Endothelial cell of umbilical vein (primary cell): ENCODE measurements at regions not wholly inside any gene's neighbourhood (a gene's known extent, or its start where the extent isn't known, plus 50 kb on each side); places are given as distances from the start of the nearest gene placed in this dataset.

ENCODE experiments used
- BruUV-seq: library from RNA; stranded (reverse); fragments of 400-500 nt; replicated peaks from 2 replicates; lab custom pipeline; 2021; lab: Mats Ljungman, UMichigan
- CTCF ChIA-PET: fragments of 300-600, 350-600 bp; sonication (Branson Sonifier 250); formaldehyde crosslinking; loops from one replicate; lab custom pipeline; 2021; ENCODE audit warnings: antibody characterized with exemption, inconsistent platforms; lab: Charles Lee
- POLR2A ChIA-PET: fragments of 300-600, 350-600 bp; sonication (Branson Sonifier 250); formaldehyde crosslinking; loops from one replicate; lab custom pipeline; 2021; ENCODE audit warnings: antibody characterized with exemption, inconsistent platforms; lab: Charles Lee
- DNase-seq: peaks from one replicate; pipeline ENCODE4 v3.0.0-alpha.2; 2011; ENCODE audit warnings: low read depth, low spot score
- FAIRE-seq: peaks from 2 replicates; lab custom pipeline; 2011; peaks lifted over from hg19 to GRCh38; lab: Jason Lieb, UNC
- H2AFZ ChIP-seq: 2 replicates; pipeline ENCODE4 v1.6.0; 2012; ENCODE audit warnings: low read depth, low read length, control low read depth, inconsistent platforms
- H3K27ac ChIP-seq: 2 replicates; pipeline ENCODE4 v1.5.1; 2011; ENCODE audit warnings: low read depth, mild to moderate bottlenecking, control low read depth, low read length, moderate library complexity; ENCODE audit not compliant: insufficient read depth
- H3K27me3 ChIP-seq, 2 experiments: 2 replicates each; pipeline versions ENCODE4 v1.6.0 to v1.6.1; 2011; ENCODE audit warnings: low read length in 2 of 2, mixed read lengths in 1 of 2; ENCODE audit not compliant: control insufficient read depth in 2 of 2, insufficient read depth in 2 of 2
- H3K36me3 ChIP-seq, 2 experiments: 2 replicates in 1 of 2; 3 replicates in 1 of 2; pipeline ENCODE4 v1.5.1; 2011; ENCODE audit warnings: low read length in 2 of 2, mild to moderate bottlenecking in 1 of 2, moderate library complexity in 1 of 2; ENCODE audit not compliant: control insufficient read depth in 2 of 2, insufficient read depth in 2 of 2; ENCODE audit errors: extremely low read depth in 1 of 2
- H3K4me1 ChIP-seq: 3 replicates; pipeline ENCODE4 v1.5.1; 2011; ENCODE audit warnings: mild to moderate bottlenecking, low read length; ENCODE audit not compliant: control insufficient read depth, insufficient read depth; ENCODE audit errors: extremely low read depth
- H3K4me2 ChIP-seq: 2 replicates; pipeline ENCODE4 v1.6.1; 2011; ENCODE audit warnings: low read length, control low read depth, mixed read lengths; ENCODE audit not compliant: insufficient read depth
- H3K4me3 ChIP-seq, 3 experiments: fragments of 200-600 bp in 1 of 3; sonication (generic), shearing (Covaris generic) in 1 of 3; replicated peaks in 1 of 3; 2 replicates each; pipeline ENCODE4 v1.5.1; 2011 to 2016; ENCODE audit warnings: control low read depth in 3 of 3, low read length in 3 of 3, mild to moderate bottlenecking in 2 of 3, inconsistent platforms in 1 of 3, low read depth in 1 of 3, moderate library complexity in 1 of 3; ENCODE audit not compliant: insufficient read depth in 1 of 3
- H3K79me2 ChIP-seq: 2 replicates; pipeline ENCODE4 v1.6.0; 2012; ENCODE audit warnings: low read length, inconsistent platforms; ENCODE audit not compliant: control insufficient read depth, insufficient read depth
- H3K9ac ChIP-seq: replicated peaks from 2 replicates; pipeline ENCODE3; 2011; ENCODE audit warnings: low read length, control low read depth; ENCODE audit not compliant: insufficient read depth; ENCODE audit errors: extremely low read depth
- H3K9me1 ChIP-seq: replicated peaks from 3 replicates; pipeline ENCODE4 v1.6.0; 2011; ENCODE audit warnings: mild to moderate bottlenecking, low read length; ENCODE audit not compliant: control insufficient read depth, insufficient read depth; ENCODE audit errors: extremely low read depth
- H3K9me3 ChIP-seq: replicated peaks from 2 replicates; pipeline ENCODE4 v1.5.1; 2012; ENCODE audit warnings: low read length, inconsistent platforms; ENCODE audit not compliant: control insufficient read depth, insufficient read depth
- H4K20me1 ChIP-seq: replicated peaks from 2 replicates; pipeline ENCODE3; 2011; ENCODE audit warnings: mild to moderate bottlenecking, low read length; ENCODE audit not compliant: control insufficient read depth, insufficient read depth; ENCODE audit errors: extremely low read depth
- EZH2 ChIP-seq: IDR thresholded peaks from 2 replicates; pipeline ENCODE4 v1.6.1; 2012; ENCODE audit warnings: borderline replicate concordance, low read depth, mild to moderate bottlenecking, moderate library complexity, low read length, inconsistent platforms; ENCODE audit not compliant: severe bottlenecking
- FOS ChIP-seq: IDR thresholded peaks from 2 replicates; pipeline ENCODE4 v1.6.1; 2011; ENCODE audit warnings: mild to moderate bottlenecking, low read length, moderate library complexity, borderline replicate concordance; ENCODE audit not compliant: insufficient read depth
- GATA2 ChIP-seq: IDR thresholded peaks from 2 replicates; pipeline ENCODE4 v1.7.0; 2011; ENCODE audit warnings: low read depth, mild to moderate bottlenecking, moderate library complexity, mixed read lengths, low read length; ENCODE audit not compliant: insufficient read length, insufficient read depth
- JUN ChIP-seq: IDR thresholded peaks from 2 replicates; pipeline ENCODE4 v1.6.1; 2011; ENCODE audit warnings: borderline replicate concordance, low read depth; ENCODE audit not compliant: insufficient read length, insufficient read depth
- MYC ChIP-seq: IDR thresholded peaks from one replicate; pipeline ENCODE4 v1.6.1; 2011; ENCODE audit warnings: mild to moderate bottlenecking, low read depth, low read length
- POLR2A ChIP-seq: IDR thresholded peaks from 2 replicates; pipeline ENCODE4 v1.6.1; 2012; ENCODE audit warnings: low read depth, mild to moderate bottlenecking, control low read depth, low read length
- POLR2AphosphoS5 ChIP-seq: IDR thresholded peaks from 2 replicates; pipeline ENCODE4 v1.6.1; 2012; ENCODE audit warnings: low read depth, mild to moderate bottlenecking, control low read depth, low read length, moderate library complexity; ENCODE audit not compliant: insufficient read depth
- dilution Hi-C: fragments of 300-500 bp; cut with MboI; formaldehyde crosslinking; loops from one replicate; pipeline ENCODE4 v1.15.0; 2019; ENCODE audit warnings: low sequenced_read_pairs; ENCODE audit not compliant: extremely low pct_ligation_motif_present
- intact Hi-C: fragments of 100-400 bp; cut with micrococcal nuclease; formaldehyde crosslinking; loops from one replicate; pipeline ENCODE4 v1.10.0; 2022
- TF ChIP-seq, protein P1 (sequence below): IDR thresholded peaks from 2 replicates; pipeline ENCODE4 v1.6.1; 2011; ENCODE audit not compliant: insufficient read depth, insufficient read length
- TF ChIP-seq, protein P2 (sequence below), 2 donors: IDR thresholded peaks; 1 replicate in 1 of 2; 2 replicates in 1 of 2; pipeline ENCODE4 v1.5.1; 2011; ENCODE audit warnings: low read length in 2 of 2, mild to moderate bottlenecking in 2 of 2, moderate library complexity in 2 of 2, control low read depth in 1 of 2, inconsistent platforms in 1 of 2, low read depth in 1 of 2; ENCODE audit not compliant: insufficient read depth in 1 of 2; ENCODE audit errors: extremely low read depth in 1 of 2

DNA sequence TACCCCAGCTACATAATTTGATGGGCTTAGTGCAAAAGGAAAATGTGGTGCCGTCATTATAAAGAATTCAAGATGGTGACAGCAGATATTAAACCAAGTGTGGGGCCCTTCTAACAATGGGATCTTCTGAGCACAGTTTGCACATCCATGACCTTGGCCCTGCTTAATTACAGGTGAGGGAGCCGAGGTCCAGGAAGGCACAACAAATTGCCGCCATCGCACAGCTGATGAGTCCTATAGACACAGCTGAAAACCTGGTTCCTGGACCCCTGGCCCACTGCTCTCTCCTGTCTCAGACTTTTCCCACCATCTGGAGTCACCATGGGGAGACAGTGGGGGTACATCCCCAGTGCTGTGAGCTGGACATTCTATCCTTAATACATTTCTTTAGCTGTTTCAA, 95.8 kb upstream of the MAP4K3 start:
- TF ChIP-seq EZH2, result no peak
- no peak for TF ChIP-seq MYC
- no peak for TF ChIP-seq FOS
- TF ChIP-seq GATA2, result no peak
- no peak for TF ChIP-seq POLR2A
- TF ChIP-seq POLR2AphosphoS5, result no peak
- TF ChIP-seq, protein P1, sequence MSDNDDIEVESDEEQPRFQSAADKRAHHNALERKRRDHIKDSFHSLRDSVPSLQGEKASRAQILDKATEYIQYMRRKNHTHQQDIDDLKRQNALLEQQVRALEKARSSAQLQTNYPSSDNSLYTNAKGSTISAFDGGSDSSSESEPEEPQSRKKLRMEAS, result no peak
- TF ChIP-seq, protein P2, sequence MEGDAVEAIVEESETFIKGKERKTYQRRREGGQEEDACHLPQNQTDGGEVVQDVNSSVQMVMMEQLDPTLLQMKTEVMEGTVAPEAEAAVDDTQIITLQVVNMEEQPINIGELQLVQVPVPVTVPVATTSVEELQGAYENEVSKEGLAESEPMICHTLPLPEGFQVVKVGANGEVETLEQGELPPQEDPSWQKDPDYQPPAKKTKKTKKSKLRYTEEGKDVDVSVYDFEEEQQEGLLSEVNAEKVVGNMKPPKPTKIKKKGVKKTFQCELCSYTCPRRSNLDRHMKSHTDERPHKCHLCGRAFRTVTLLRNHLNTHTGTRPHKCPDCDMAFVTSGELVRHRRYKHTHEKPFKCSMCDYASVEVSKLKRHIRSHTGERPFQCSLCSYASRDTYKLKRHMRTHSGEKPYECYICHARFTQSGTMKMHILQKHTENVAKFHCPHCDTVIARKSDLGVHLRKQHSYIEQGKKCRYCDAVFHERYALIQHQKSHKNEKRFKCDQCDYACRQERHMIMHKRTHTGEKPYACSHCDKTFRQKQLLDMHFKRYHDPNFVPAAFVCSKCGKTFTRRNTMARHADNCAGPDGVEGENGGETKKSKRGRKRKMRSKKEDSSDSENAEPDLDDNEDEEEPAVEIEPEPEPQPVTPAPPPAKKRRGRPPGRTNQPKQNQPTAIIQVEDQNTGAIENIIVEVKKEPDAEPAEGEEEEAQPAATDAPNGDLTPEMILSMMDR (IDR thresholded peaks at IDR 0.05; ENCODE audit: extremely low read depth in 1 of 2, insufficient read depth in 1 of 2, low read depth in 1 of 2, low read length in 2 of 2), result no peak
- TF ChIP-seq JUN, result no peak
- H3K27me3 ChIP-seq, result peaks cover 0 to 3% of the 10 kb centered on the region in 2 experiments
- FAIRE-seq (no peak), DNase-seq (no peak)
- H3K9me1 ChIP-seq, result no peaks in the 10 kb centered on the region
- H3K4me2 ChIP-seq, result no peak overlapping the region
- H2AFZ ChIP-seq, result no peak overlapping the region
- ChIA-PET CTCF (interaction anchor here (1.0 to 3.6 kb wide), 6 partner anchors 9 to 153 kb away, joined by 3 to 22 read pairs (median 4); no protein-coding TSS in a partner anchor), POLR2A (no interaction called here)
- peaks cover 13% of the 10 kb centered on the region for H3K4me1 ChIP-seq
- no peaks in the 10 kb centered on the region for H3K36me3 ChIP-seq
- H3K9ac ChIP-seq, result no peak overlapping the region
- intact Hi-C loops (no loop called here), dilution Hi-C loops (no loop called here)
- no peaks in the 10 kb centered on the region for H3K79me2 ChIP-seq
- no peaks in the 10 kb centered on the region for H4K20me1 ChIP-seq
- no TSS peak for BruUV-seq
- H3K9me3 ChIP-seq, result no peaks in the 10 kb centered on the region
- H3K27ac ChIP-seq, result no peak overlapping the region
- no peak overlapping the region for H3K4me3 ChIP-seq
